Suppressor macrophage (primary cell): ENCODE measurements at regions not wholly inside any gene's neighbourhood (a gene's known extent, or its start where the extent isn't known, plus 50 kb on each side); places are given as distances from the start of the nearest gene placed in this dataset.
A peak's percentile ranks its signal among the peaks of the same experiment; 100 is the strongest.
"Not testable (repeated sequence)": the region's sequence is repeated elsewhere in the genome, so short reads cannot be mapped to it uniquely, and the experiment has no call there.

Experiments used
- DNase-seq, 4 experiments: peaks; one replicate each; pipeline ENCODE4 v3.0.0-alpha.2; 2020 to 2022

- no peak for DNase-seq
Observed at GRCh38 chr12:5165296-5165970, 121.8 kb downstream of the KCNA5 start.

GRCh38 chr12:5166976-5167375 is 123.3 kb downstream of the KCNA5 start:
- DNase-seq: no peak

GRCh38 chr12:5168148-5168547 is 124.5 kb downstream of the KCNA5 start:
- DNase-seq: no peak

- DNase-seq: no peak
Observed at GRCh38 chr12:5170844-5171243, 127.2 kb downstream of the KCNA5 start.

GRCh38 chr12:5171701-5172100 is 128.0 kb downstream of the KCNA5 start:
- DNase-seq: peak; percentile 3 to 52 (median 38)

GRCh38 chr12:5172886-5173285 is 129.2 kb downstream of the KCNA5 start:
- DNase-seq: no peak

- DNase-seq: no peak
Observed at GRCh38 chr12:5173511-5174011, 129.9 kb downstream of the KCNA5 start.

- not testable (repeated sequence) for DNase-seq
Observed at GRCh38 chr12:5175415-5175814, 131.7 kb downstream of the KCNA5 start.

- peak; percentile 12 to 39 (median 32) for DNase-seq
Observed at GRCh38 chr12:5176036-5176435, 132.4 kb downstream of the KCNA5 start.

GRCh38 chr12:5177096-5177495 is 133.4 kb downstream of the KCNA5 start:
- no peak for DNase-seq

- no peak for DNase-seq
Observed at GRCh38 chr12:5177731-5178130, 134.1 kb downstream of the KCNA5 start.

- no peak for DNase-seq
Observed at GRCh38 chr12:5178571-5178970, 134.9 kb downstream of the KCNA5 start.

GRCh38 chr12:5180496-5180895 is 136.8 kb downstream of the KCNA5 start:
- no peak for DNase-seq

GRCh38 chr12:5184186-5184585 is 140.5 kb downstream of the KCNA5 start:
- DNase-seq: no peak

GRCh38 chr12:5185435-5186069 is 141.9 kb downstream of the KCNA5 start:
- no peak for DNase-seq

GRCh38 chr12:5186715-5187114 is 143.0 kb downstream of the KCNA5 start:
- no peak for DNase-seq

GRCh38 chr12:5187136-5187535 is 143.5 kb downstream of the KCNA5 start:
- DNase-seq: no peak

GRCh38 chr12:5188472-5188871 is 144.8 kb downstream of the KCNA5 start:
- DNase-seq: no peak

- DNase-seq: no peak
Observed at GRCh38 chr12:5189173-5189572, 145.5 kb downstream of the KCNA5 start.

- DNase-seq: no peak
Observed at GRCh38 chr12:5191803-5192538, 148.3 kb downstream of the KCNA5 start.

GRCh38 chr12:5192726-5193125 is 149.0 kb downstream of the KCNA5 start:
- DNase-seq: no peak

- DNase-seq: no peak
Observed at GRCh38 chr12:5194306-5194705, 150.6 kb downstream of the KCNA5 start.

- DNase-seq: no peak
Observed at GRCh38 chr12:5195244-5195643, 151.6 kb downstream of the KCNA5 start.

GRCh38 chr12:5195691-5196090 is 152.0 kb downstream of the KCNA5 start:
- no peak for DNase-seq
